Testis (tissue), 2 donors: ENCODE measurements at regions not wholly inside any gene's neighbourhood (a gene's known extent, or its start where the extent isn't known, plus 50 kb on each side); places are given as distances from the start of the nearest gene placed in this dataset.

Experiments used
- CTCF ChIP-seq, 3 experiments: fragments of 450-650 bp in 2 of 3; fragments of 200-600 bp in 1 of 3; sonication (generic) in 1 of 3; IDR thresholded peaks; one replicate each; pipeline ENCODE4 v1.5.1; 2016 to 2019; ENCODE audit warnings: antibody characterized with exemption in 3 of 3, mild to moderate bottlenecking in 2 of 3, moderate library complexity in 1 of 3
- POLR2A ChIP-seq: fragments of 450-650 bp; IDR thresholded peaks from one replicate; pipeline ENCODE4 v1.6.1; 2017; ENCODE audit warnings: antibody characterized with exemption, mild to moderate bottlenecking, moderate library complexity

- TF ChIP-seq CTCF (IDR thresholded peaks at IDR 0.05), result no peak
- no peak for TF ChIP-seq POLR2A
These were observed 287.6 kb upstream of the DPH6 start for GRCh38 chr15:35833581-35833980.
